Tongue (tissue), 1 donor: ENCODE measurements at regions not wholly inside any gene's neighbourhood (a gene's known extent, or its start where the extent isn't known, plus 50 kb on each side); places are given as distances from the start of the nearest gene placed in this dataset.

Source experiments
- DNase-seq: peaks from one replicate; pipeline ENCODE4 v3.0.0-alpha.2; 2015

- DNase-seq: no peak
Measured at GRCh38 chr2:65728477-65729180, 296.2 kb upstream of the SPRED2 start.

DNA sequence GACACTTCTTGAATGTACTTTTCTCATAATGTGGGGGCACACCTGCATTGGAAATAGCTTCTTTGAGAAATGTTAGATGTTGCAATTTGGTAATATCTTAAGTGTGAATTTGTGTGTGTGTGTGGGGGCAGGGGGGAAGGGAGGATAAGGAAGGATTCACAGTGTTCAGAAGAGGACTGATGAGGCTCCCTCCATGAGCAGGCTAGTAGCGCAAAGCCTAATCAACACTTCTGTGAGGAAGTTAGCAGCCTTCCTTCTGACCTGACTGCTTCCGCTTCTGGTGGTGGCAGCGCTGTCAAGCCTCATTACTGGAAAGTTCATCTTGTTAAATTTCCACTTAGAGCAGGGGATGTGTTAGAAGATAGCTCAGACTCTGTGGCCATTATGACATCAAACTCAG is 295.4 kb upstream of the SPRED2 start:
- no peak for DNase-seq

- DNase-seq: no peak
Measured at GRCh38 chr2:65727381-65727780, 295.0 kb upstream of the SPRED2 start.

DNA sequence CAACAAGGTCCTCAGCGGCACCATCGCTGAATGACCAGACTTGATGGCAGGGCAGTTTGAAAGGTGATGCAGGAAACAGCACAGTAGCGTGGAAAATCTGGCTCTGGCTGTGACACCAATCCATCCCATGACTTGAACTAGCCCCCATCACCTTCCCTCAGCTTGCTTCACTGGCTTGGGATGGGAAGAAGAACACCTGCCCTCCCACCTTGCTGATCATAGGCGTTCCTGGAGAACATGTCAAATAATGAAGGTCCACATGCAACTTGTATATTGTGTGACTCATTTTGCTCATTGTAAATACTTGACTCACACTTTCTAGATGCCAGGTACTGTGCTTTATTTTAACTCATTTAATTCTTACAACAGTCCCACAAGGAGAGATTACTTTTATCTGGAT is 292.4 kb upstream of the SPRED2 start:
- DNase-seq: no peak

- DNase-seq: no peak
Measured at GRCh38 chr2:65724336-65724735, 291.9 kb upstream of the SPRED2 start.

DNA sequence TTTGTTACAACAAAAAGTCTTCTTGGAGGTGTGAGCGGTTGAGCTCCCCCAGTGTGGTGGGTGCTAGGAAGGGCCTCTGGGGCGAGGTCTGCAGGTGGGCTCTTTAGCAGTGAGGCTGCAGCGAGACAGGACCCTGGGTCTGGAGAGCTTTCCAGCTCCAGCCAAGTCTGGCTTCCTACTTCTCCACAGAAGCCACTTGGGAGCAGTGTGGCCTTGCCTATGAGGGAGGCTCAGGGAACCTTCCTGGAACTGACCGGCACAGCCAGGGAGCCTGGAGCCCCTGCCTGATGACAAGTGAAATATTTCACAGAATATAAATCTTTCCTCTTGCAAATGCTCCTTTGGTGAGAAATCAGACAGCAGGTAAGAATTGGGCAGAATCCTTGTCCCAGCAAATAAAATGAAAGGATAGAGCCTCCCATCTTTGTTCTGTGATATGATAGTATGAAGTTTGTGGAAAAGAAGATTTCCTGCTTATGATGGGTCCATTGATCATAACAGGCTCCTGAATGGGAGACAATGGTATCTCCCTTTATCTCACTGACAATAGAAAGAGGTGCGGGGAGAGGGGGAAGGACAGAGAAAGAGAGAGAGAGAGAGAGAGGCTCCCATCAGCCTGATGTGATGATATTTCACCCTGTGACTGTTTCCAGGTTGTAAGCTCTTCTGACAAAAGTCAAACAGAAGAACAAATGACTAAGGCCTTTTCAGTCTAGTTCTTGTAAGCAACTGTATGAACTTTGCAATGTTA is 289.8 kb upstream of the SPRED2 start:
- DNase-seq: peak; percentile 80

DNA sequence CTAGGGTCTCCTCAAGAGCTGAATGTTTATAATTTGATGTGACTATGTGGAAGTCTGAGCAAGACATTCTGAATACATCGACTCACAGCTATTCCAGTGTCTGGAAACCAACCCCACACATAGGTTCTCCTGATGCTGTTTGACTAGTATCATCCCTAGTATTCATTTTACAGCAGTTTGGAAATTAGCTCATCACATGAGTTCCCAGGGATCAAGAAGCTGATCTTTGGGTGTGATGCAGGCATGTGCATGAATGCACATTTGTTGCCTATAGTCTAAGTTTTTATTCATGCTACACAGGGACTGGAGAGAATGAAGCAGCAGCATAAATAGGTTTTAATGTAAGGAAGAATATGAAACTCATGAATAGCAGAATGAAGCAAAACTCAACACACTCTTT is 284.3 kb upstream of the SPRED2 start:
- DNase-seq: no peak

GRCh38 chr2:65715323-65715722 is 282.9 kb upstream of the SPRED2 start:
- no peak for DNase-seq

GRCh38 chr2:65714866-65715265 is 282.5 kb upstream of the SPRED2 start:
- DNase-seq: no peak

GRCh38 chr2:65711863-65712262 is 279.5 kb upstream of the SPRED2 start:
- no peak for DNase-seq

GRCh38 chr2:65710779-65711295 is 278.4 kb upstream of the SPRED2 start:
- DNase-seq: no peak

- no peak for DNase-seq
Measured at GRCh38 chr2:65710356-65710755, 278.0 kb upstream of the SPRED2 start.

GRCh38 chr2:65708086-65708485 is 275.7 kb upstream of the SPRED2 start:
- DNase-seq: no peak

GRCh38 chr2:65706411-65706810 is 274.0 kb upstream of the SPRED2 start:
- no peak for DNase-seq

DNA sequence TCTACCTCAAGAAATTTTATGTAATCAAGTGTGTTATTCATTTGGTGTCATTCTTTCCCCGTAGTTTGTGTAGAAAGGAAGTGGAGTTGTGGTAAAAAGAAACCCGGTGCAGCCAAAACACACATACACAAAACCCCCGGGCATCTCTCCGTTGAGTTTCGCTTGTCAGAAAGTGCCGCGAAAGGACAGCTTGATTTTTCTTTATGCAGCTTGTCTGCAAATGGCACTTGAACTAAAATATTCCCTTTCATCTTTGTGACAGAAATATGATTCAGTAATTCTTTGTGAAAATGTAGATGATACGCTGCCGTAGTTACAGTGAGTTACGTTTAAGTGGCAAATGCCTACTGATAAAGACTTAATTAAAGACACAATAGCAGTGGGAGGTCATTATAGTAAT is 268.8 kb upstream of the SPRED2 start:
- no peak for DNase-seq

- peak; percentile 41 for DNase-seq
Measured at GRCh38 chr2:65700720-65701119, 268.3 kb upstream of the SPRED2 start.

DNA sequence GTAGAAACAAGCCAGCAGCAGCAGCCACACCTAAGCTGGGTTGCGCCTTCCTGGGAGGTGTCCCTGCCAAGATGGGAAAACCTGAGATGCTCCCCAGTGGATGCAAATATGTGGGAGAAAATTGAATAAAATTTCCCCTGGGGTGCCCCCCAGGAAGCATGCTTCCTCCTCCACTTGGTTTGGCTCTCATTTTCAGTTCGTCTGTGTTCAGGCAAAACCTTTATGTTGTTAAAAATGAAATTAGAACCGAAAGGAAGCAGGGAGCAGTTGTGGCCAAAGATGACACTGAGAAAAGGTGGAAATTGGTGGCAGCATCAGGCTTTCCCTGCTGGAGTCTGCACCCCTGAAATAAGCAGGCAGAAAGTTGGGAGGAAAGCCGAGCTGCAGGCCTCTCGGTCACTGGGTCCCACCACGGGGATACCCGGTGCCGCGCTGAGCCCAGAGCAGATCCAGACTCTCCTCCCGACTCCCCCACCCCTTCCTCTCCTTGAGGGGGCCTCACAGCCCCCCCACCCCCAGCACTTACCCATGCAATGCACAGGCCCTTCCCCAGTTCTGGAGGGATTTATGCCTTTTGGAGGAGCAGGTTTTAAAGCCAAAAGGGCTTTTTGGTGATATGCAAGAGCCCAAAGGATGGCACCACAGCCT is 267.7 kb upstream of the SPRED2 start:
- DNase-seq: no peak

- DNase-seq: no peak
Measured at GRCh38 chr2:65691816-65692215, 259.4 kb upstream of the SPRED2 start.

DNA sequence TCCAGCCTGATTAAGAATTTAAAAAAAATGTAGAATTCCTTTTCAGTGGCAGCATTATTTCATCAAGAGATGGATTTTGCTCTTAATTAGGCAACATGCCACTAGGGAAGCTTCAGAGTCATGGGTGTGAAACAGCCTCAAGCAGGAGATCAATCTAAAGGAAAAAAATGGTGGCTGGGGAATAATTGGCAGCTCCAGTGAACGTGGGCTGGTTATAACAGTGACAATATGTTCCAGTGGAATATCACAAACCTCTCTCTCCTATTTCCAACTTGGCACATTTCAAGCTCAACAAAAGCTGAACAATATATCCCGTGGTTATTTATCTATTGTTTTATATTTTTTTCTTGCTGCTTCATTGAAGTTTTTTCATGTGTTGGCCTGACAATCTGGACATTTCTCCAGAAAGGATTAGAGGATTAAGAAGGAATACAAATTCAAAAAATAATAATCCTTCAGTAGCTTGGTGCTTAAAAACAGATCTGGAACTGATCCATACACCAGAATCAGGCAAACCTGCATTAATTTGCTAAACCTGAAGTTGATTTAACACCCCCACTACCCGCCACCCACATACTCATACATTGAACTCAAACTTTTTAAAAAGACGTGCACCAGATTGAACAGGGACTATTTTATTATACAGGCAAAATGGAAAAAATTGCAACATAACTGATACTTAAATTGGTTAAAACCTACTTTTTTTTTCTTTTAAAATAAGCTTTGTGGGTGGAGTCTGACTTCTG is 255.9 kb upstream of the SPRED2 start:
- DNase-seq: no peak

GRCh38 chr2:65687614-65688013 is 255.2 kb upstream of the SPRED2 start:
- no peak for DNase-seq

DNA sequence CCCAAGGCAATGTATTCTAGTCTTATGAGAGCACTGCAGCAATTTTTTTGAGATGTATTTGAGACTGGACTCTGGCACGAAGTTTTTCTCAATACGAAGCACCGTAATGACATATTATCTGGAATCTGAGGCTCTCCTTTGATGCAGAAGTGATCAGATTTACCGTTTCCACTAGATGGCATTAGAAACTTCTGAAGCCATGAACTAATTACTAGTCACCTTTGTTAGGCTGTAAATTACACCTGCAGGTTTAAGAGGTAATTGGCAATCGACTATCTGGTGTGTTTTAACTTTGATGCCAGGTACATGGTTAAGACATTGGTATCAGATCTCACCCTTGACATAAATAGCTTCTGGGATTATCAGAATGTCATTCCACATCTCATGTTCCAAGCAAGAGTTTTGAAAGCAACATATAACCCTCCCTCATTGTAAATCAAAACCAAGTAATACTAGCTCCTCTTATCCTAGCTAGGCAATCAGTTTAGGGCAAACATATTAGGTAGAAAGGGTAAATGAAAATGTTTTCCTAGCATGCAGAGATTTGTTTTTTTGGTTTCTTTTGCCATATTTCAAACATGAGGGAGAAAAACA is 254.6 kb upstream of the SPRED2 start:
- DNase-seq: no peak

DNA sequence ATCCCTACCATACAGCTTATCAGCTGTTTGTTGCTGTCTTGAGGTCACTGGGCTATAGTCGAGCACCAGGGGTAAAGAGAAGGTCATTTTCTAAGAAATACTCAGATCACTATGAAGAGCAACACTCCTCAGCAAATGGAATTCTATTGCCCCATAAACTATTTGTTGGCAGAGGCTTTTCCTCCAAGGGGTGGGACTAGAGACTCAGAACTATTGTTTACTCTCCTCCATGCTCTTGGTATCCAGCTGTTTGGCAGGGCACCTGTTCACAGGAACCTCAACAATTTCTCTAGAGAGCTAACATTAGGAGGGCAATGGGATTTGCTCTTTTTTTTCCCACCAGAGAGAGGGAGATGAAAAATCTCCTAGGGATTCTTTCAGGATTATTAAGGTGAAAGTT is 249.1 kb upstream of the SPRED2 start:
- no peak for DNase-seq
